HG03103 (cell line): ENCODE measurements at regions not wholly inside any gene's neighbourhood (a gene's known extent, or its start where the extent isn't known, plus 50 kb on each side); places are given as distances from the start of the nearest gene placed in this dataset.
"Not testable (repeated sequence)": the region's sequence is repeated elsewhere in the genome, so short reads cannot be mapped to it uniquely, and the experiment has no call there.

ENCODE experiments used
- ATAC-seq: cut with Tn5 transposase; IDR thresholded peaks from one replicate; pipeline ENCODE4 v1.9.1; 2021; ENCODE audit warnings: low read depth; ENCODE audit not compliant: unreplicated experiment

DNA sequence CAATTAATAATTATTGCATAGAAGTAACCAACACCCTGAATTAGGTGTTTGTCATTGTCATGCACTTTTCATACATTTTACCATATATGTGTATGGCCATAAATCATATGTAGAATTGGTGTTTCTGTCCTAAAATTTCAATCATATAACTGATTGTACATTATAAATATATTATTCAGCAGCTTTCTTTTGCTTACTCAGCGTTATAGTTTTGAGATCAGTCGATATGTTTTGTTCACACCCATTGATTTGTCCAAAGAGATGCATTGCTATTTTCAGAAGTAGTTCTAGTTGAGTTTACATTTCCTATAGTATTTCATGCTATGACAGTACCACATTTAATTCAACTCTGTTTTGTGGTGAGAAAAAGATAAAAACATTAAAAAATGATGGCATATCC is 50.5 kb upstream of the PARP4 start:
- no peak for ATAC-seq

DNA sequence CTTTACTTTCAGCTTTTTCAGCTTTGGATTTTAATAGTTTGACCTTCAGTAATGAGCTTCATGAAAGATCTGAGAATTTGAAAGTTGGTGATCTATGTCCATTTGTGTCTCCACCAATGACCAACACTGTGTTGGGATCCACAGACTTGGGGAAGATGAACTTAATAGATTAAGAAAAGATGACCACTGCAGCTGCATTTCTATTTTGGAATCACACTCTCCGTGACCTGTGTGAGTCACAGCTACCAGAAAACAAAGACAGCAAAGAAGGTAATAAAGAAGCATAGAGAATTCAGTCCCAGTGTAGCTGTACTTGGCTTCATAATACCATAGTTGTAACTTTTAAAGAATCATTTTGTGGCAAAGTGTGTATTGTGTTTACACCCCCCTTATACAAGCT is 51.4 kb upstream of the PARP4 start:
- ATAC-seq: not testable (repeated sequence)

DNA sequence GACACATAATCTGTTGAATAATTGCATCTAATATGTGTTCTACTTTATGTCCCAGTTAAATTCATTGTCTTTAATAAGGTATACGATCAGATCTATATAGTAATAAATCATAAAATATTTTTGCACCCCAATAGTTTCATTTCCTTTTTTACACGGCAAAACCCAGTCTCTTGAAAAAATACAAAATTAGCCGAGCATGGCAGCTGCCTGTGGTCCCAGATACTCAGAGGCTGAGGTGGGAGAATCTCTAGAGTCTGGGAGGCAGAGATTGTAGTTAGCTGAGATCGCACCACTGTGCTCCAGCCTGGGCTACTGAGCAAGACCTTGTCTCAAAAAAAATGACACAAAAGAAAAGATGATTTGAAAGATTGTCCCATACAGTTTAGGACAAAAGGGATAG is 52.3 kb upstream of the PARP4 start:
- ATAC-seq: no peak

DNA sequence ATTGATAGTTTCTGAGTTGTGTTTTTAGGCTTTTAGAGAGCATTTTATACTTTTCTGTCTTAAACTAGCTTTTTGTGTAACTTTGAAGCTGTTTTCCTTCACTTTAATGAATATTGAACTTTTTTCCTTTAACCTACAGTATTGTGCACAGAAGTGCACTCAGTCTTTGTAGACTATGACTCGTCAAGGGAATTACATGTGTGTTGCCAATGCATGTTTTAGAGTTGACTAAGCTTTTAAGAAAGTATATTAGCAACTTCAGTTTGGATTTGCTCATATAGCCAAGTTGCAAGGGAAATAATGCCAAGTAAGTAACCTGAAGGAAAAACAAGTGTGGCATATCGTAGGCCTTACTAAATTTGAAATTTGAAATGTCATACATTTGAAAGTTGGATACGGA is 55.0 kb upstream of the PARP4 start:
- not testable (repeated sequence) for ATAC-seq

DNA sequence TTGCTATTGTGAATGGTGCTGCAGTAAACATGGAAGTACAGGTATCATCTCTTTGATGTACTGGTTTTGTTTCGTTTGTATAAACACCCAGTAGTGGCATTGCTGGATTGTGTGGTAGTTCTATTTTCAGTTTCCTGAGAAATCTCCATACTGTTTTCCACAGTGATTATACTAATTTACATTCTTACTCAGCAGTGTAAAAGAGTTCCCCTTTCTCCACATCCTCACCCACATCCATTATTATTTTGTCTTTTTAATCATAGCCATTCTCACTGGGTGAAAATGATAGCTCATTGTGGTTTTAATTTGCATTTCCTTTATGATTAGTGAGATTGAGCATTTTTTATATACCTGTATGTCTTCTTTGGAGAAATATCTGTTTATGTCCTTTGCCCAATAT is 62.3 kb upstream of the PARP4 start:
- ATAC-seq: no peak

DNA sequence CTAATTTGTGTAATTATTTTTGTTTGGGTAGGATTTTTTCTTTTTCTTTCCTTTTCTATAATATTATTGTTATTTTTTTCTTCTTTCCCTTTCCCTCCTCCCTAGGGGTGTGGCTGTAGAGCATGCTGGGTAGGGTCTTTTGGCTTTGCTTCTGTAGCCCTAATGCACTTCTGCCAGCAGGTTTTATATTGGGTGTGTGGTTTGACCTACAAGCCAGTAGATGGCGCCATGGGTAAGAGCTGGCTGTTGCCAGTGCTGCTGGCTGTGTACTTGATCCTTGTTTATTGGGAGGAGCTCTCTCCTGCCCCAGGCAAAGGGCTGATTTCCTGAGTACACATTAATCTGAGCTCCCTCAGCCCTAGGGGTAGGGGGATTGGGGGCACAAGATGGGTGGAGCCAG is 67.7 kb upstream of the PARP4 start:
- ATAC-seq: not testable (repeated sequence)

DNA sequence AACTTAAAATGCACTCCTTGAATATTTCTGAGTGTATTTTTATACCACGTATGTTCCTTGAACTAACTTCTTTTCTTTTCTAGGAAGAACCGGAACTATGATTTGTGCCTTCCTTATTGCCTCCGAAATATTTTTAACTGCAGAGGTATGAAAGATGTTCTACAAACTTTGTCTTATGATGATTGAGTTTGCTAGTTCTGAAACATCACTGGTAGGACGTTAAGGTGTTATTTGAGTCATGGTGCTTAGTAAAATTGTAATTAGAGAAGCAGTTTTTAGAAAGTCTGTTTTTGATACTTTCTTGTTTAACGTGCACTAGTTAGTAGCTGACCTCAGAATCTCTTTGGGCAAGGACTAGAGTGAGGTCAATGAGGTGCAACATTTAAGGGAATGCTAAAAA is 69.0 kb upstream of the PARP4 start:
- ATAC-seq: not testable (repeated sequence)

DNA sequence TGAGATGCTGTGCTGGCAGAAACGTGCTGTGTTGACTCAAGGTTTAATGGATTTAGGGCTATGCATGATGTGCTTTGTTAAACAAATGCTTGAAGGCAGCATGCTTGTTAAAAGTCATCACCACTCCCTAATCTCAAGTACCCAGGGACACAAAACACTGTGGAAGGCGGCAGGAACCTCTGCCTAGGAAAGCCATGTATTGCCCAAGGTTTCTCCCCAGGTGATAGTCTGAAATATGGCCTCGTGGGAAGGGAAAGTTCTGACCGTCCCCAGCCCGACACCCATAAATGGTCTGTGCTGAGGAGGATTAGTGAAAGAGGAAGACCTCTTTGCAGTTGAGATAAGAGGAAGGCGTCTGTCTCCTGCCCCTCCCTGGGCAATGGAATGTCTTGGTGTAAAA is 79.1 kb upstream of the PARP4 start:
- ATAC-seq: not testable (repeated sequence)

DNA sequence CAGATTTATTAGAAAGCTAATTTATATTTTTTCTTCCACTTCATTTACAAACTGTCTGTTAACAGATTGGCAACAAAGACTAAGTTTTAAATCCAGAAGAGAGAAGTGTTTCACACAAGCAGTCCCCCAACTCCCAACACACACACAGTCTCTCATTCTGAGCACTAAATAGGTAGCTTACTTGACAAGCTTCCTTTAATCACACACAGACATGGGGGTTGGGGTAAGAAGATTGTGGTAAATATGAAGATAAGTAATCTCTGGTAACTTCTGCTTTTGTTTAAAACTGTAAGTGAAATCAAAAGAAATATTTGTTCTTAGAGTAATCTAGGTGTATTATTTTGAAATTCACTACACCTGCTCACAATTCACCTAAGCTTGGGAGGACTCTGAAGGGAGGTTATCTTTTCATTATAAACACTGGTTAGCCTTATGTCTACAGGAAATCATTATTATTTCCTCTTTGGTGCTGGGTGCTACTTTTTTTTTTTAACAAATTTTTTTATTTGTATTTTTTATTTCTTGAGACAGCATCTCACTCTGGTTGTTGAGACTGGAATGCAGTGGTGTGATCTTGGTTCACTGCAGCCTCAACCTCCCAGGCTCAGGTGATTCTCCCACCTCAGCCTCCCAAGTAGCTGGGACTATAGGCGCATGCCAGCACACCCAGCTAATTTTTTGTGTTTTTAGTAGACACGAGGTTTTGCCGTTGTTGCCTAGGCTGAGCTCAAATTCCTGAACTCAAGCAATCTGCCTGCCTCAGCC is 82.1 kb upstream of the ATP12A start:
- ATAC-seq: not testable (repeated sequence)

DNA sequence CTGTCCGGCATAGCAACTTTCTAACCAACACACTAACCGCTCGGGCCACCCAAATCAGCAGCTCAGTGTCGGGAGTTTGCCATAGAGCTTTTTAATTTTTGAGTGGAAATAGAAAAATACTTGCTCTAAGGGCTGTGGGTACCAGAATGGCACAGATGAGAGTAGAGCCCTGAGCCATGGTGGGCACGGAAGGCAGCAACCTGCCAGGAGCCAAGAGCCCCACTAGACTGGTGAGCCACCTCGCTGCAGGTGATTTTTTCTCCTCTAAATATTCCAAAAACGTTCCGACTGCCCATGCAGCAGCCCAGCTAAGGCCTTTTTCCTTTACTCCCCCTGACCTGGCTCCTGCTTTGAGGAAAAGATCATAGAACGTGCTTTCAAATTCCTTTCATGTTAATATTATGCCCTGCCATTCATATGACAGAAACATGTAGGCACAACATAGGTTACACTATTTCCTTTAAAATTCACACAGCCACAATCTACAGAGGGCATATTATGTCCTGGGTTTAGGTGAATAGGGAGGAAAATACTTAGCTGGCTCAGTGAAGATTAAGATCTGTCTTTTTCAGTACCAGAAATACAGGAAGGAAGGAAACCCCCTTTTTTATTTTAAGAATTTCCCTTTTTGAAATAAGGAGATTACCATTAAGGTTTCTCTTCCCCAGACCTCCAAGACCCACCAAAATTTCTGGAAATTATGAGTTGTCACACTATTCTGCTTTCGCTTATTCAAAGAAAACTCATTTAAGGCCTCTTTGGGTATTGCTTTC is 81.0 kb upstream of the ATP12A start:
- not testable (repeated sequence) for ATAC-seq

DNA sequence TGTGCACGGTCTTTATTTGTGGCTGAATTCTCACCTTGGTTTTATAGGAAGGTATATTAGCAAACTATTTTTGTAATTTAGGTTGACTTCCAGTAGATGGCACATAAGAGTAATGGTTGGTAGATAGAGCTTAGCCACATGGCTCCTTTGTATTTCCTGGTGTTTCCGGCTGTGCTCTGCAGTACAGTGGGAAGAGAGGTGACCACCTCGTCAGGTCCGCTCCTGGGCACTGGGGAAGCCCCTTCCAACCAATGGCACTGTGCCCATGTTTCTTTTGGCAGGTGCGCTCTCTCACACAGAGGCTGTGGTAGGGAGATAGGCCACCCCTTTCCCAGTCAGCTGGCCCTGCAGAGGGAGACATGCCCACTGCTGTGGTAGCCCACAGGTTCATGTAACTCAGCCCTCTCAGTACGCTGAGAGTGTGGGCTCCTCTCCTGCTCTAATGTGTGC is 74.3 kb upstream of the ATP12A start:
- no peak for ATAC-seq

DNA sequence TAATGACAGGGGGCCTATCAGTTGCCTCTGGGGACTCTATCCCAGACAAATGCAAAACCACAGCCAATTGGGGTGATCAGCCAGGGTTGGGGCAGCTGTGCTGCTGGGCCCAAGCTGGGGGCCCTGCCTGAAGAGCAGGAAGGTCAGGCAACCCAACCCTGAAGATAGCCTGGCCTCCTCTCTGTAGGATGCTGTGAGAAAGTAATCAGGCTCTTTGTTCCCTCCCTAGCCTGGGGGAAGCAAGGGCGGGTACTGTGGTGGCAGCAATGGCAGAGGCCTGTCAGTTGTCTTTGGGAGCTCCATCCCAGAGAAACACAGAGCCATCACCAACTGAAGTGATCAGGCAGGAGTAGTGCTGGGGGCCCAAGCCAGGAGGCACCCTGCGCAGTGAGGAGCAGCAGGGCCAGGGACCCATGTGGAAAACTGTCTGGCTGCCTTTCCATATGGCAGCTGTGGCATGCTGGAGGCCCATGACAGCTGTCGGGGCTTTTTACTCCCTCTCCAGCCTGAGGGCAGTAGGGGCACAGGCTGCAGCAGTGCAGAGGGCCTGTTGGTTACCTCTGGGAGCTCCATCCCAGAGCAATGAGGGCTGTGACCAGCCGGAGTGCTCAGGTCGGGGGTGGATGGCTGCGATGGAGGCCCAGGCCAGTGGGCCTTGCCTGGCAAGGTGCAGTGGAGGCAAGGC is 73.6 kb upstream of the ATP12A start:
- no peak for ATAC-seq

DNA sequence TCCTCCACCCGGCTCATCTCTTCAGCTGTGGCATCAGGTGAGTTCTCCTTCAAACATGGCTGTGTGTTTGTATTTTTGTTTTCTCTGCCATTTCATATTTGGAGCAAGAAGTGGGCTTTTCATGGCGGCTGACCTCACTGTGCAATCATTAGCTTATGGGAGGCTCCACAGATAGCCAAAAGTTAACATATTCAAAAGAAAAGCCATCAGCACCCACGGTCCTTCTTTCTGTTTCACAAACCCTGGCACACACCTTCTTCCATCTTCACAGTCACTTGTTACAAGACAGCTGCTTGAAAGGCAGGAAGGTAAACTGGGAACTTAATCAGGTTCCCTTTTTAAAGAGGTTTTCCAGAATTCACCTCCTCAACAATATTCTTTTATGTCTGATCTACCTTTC is 69.3 kb upstream of the ATP12A start:
- ATAC-seq: no peak

DNA sequence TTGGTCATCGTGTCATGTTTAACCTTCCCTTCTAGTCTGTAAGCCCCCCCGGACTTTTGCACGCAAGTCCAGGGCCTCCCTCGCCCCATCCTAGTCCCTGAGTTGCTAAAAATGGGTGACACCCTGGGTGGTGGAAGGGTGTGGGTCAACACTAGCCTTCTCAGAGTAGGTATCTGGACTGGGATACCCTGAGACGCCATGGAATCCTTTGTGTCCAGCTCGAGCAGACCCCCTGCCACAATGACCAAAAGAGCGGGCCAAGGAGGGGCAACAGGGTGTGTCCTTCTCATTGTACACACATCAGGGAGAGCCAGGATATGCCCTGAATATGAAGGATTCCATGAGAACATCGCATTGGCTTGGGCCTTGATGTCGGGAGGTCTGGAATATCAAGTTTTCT is 67.5 kb upstream of the ATP12A start:
- ATAC-seq: no peak

DNA sequence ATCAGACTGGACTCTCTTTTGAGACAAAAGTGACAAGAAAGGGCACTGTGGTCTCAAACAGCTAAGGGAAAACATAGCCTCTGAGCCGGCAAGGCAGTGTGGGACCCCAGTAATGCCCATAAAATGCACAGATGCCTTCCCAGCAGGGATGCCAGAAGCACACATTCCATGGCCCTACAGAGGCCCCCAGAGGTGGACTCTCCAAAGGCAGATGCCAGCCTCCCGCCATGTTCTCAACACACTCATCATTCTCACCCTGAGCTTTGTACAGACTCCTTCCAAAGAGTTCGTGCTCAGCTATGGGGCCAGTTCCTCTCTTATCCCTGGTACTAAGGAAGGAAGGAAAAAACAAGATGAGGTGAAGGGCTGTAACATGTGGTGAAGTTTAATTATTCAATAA is 67.1 kb upstream of the ATP12A start:
- no peak for ATAC-seq

DNA sequence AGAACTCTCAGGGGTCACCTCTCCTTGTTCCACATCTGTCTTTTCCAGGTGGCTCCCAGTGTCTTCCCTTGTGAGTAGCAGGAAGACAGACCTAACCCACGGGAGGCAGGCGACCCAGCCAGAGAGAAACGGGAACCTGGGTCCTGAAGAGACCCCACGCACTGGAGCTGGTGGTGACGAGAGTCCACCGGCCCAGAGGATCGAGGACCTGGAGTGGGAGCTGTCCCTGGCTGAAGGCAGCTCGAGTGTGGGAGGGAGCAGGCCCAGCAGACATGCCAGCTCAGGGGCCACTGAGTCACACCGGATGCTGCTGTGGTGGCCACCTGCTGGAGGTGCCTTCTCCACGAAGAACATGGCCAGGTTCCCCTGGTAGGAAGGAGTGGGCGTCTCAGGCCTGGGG is 66.5 kb upstream of the ATP12A start:
- no peak for ATAC-seq

DNA sequence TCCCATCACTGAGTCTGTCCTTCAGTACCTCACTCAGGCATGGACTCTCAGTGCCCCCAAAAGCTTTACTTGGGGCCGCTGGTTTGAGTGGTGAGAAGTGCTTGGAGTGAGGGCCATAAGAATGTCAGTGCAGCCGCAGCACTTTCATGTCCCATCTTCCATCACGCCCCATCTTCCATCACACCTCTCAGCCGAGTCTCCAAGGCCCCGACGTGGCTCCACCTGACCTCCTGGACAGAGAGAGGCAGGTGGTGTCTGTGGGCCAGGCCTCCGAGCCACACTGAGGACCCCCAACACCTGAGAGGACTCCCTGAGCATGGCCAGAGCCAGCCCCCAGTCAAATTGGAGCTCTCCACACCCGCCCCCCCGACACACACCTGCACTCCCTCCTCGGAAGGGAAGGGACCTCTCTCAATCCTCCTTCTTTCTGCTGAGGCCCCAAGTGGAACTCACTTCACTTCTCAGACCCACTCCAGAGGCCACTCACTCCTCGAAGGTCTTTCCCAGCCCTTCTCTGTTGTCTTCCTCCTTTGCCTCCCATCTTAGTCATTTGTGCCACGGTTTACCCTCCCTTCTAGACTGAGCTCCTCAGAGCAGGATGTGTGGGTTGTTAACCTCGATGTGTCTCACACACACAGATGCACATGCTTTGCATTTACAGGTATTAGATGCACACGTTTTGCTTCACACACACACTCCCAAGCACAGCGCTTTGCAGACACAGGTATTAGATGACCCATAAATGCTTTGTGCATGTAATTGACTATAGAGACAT is 65.7 kb upstream of the ATP12A start:
- ATAC-seq: no peak

DNA sequence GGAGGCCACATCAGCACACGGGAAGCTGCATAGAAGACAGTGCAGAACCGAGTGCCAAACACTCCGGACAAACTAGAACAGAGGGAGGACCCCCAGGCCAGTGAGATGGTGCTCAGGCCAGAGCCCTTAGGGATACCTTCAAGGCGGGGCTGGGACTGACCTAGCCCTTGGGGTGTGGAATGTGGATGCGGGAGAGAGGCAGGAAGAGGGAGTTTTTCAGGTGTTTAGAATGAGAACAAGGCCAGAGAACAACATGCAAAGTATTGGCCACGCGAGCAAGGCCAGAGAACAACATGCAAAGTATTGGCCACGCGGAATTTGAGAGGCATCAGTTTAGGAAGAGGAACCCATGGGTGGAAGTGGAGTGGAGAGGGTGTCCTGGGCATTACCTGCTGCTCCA is 65.1 kb upstream of the ATP12A start:
- ATAC-seq: no peak

DNA sequence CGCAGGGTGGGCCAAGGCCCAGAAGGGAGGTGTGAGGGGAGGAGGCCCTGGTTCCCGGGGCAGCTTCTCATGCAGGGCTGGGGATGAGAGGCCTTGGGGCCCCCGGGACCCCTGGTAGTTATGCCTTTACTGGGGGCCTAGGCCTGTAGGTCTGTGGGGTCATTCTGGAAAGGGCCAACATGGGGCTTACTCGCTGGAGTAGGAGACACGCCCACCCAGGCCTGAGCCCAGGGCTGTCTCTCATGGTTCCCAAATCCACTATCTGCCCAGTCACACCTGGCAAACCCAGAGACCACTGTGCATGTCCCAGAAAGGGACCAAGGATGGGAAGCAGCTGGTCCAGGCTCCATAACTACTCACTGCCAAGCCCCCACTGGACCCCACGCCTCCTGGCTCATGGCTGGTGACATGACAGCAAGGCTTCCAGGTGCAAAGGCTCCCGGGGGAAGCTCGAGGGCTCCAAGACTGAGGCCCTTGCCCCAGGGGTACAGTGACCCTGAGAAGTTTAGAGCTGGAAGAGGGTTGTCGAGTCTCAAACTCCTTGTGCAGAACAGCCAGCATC is 64.2 kb upstream of the ATP12A start:
- no peak for ATAC-seq

DNA sequence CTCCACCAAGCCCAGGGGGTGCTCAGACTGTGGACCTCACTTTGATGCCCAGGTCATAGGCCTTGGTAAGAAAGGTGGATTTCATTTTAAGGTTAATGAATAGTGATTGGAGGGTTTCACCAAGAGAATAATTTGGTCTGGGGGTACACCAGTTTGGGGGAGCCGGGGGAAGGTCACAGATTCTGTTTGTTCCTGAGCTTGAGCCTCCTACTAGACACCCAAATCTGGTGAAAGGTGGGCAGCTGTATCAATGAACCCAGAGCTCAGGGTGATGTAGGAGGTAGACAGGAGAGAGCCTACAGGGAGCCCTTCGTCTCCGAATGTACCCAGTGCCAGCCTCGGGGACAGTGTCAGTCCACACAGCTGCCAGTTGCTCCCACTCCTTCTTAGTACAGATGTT is 63.7 kb upstream of the ATP12A start:
- no peak for ATAC-seq
